ENCODE measurements at regions not wholly inside any gene's neighbourhood (a gene's known extent, or its start where the extent isn't known, plus 50 kb on each side); places are given as distances from the start of the nearest gene placed in this dataset.

GRCh38 chr2:204328373-204328772, 216.9 kb upstream of the PARD3B start:
- DNase-seq (ENCODE audit: low spot score) = no peak

GRCh38 chr2:204329016-204329415, 216.3 kb upstream of the PARD3B start:
- DNase-seq (ENCODE audit: low spot score) = no peak

- DNase-seq (ENCODE audit: low spot score) = no peak
These were observed 215.7 kb upstream of the PARD3B start for GRCh38 chr2:204329532-204329931.

GRCh38 chr2:204331180-204331579, 214.1 kb upstream of the PARD3B start:
- no peak for DNase-seq (ENCODE audit: low spot score)

GRCh38 chr2:204331988-204332387, 213.3 kb upstream of the PARD3B start:
- no peak for DNase-seq (ENCODE audit: low spot score)

- no peak for DNase-seq (ENCODE audit: low spot score)
These were observed 212.6 kb upstream of the PARD3B start for GRCh38 chr2:204332706-204333105.

GRCh38 chr2:204333861-204334260, 211.4 kb upstream of the PARD3B start:
- no peak for DNase-seq (ENCODE audit: low spot score)

- no peak for DNase-seq (ENCODE audit: low spot score)
These were observed 209.7 kb upstream of the PARD3B start for GRCh38 chr2:204335451-204336058.

GRCh38 chr2:204336153-204336744, 209.0 kb upstream of the PARD3B start:
- DNase-seq (ENCODE audit: low spot score) = no peak

- DNase-seq (ENCODE audit: low spot score) = no peak
These were observed 207.6 kb upstream of the PARD3B start for GRCh38 chr2:204337638-204338037.

GRCh38 chr2:204339212-204339715, 206.0 kb upstream of the PARD3B start:
- no peak for DNase-seq (ENCODE audit: low spot score)

GRCh38 chr2:204340511-204340910, 204.8 kb upstream of the PARD3B start:
- DNase-seq (ENCODE audit: low spot score) = no peak

- no peak for DNase-seq (ENCODE audit: low spot score)
These were observed 203.4 kb upstream of the PARD3B start for GRCh38 chr2:204341887-204342276.

GRCh38 chr2:204343685-204344084, 201.6 kb upstream of the PARD3B start:
- DNase-seq (ENCODE audit: low spot score) = no peak

GRCh38 chr2:204344119-204344518, 201.2 kb upstream of the PARD3B start:
- DNase-seq (ENCODE audit: low spot score) = no peak

GRCh38 chr2:204346906-204347305, 198.4 kb upstream of the PARD3B start:
- DNase-seq (ENCODE audit: low spot score) = no peak

- no peak for DNase-seq (ENCODE audit: low spot score)
These were observed 191.5 kb upstream of the PARD3B start for GRCh38 chr2:204353823-204354222.

GRCh38 chr2:204354442-204354856, 190.8 kb upstream of the PARD3B start:
- DNase-seq (ENCODE audit: low spot score) = no peak

- no peak for DNase-seq (ENCODE audit: low spot score)
These were observed 189.6 kb upstream of the PARD3B start for GRCh38 chr2:204355688-204356087.

GRCh38 chr2:204356151-204356641, 189.1 kb upstream of the PARD3B start:
- no peak for DNase-seq (ENCODE audit: low spot score)

- no peak for DNase-seq (ENCODE audit: low spot score)
These were observed 188.0 kb upstream of the PARD3B start for GRCh38 chr2:204357286-204357685.

GRCh38 chr2:204359076-204359475, 186.2 kb upstream of the PARD3B start:
- DNase-seq (ENCODE audit: low spot score) = no peak

- no peak for DNase-seq (ENCODE audit: low spot score)
These were observed 184.9 kb upstream of the PARD3B start for GRCh38 chr2:204360218-204361007.
